ENCODE measurements at regions not wholly inside any gene's neighbourhood (a gene's known extent, or its start where the extent isn't known, plus 50 kb on each side); places are given as distances from the start of the nearest gene placed in this dataset.
"Not testable (repeated sequence)": the region's sequence is repeated elsewhere in the genome, so short reads cannot be mapped to it uniquely, and the experiment has no call there.

GRCh38 chr3:152682477-152682876, 152.5 kb upstream of the P2RY1 start:
- Mint-ChIP-seq H3K4me1 (ENCODE audit: low read depth) (no peaks in the 10 kb centered on the region), H3K27me3 (no peaks in the 10 kb centered on the region), H3K4me3 (no peak overlapping the region), H3K27ac (no peak overlapping the region), H3K36me3 (ENCODE audit: low read depth) (no peaks in the 10 kb centered on the region), H3K9me3 (no peaks in the 10 kb centered on the region)
- intact Hi-C loops (cut with micrococcal nuclease), result no loop called here
- DNase-seq (no peak), ATAC-seq (no peak)
- ChIA-PET CTCF (no interaction called here), POLR2A (no interaction called here)
- no peak for TF ChIP-seq CTCF (IDR thresholded peaks at IDR 0.05)

GRCh38 chr3:152683521-152683999, 151.4 kb upstream of the P2RY1 start:
- DNase-seq (no peak), ATAC-seq (no peak)
- Mint-ChIP-seq H3K9me3 (no peaks in the 10 kb centered on the region), H3K27ac (no peak overlapping the region), H3K36me3 (ENCODE audit: low read depth) (no peaks in the 10 kb centered on the region), H3K4me3 (no peak overlapping the region), H3K27me3 (no peaks in the 10 kb centered on the region), H3K4me1 (ENCODE audit: low read depth) (no peaks in the 10 kb centered on the region)
- no peak for TF ChIP-seq CTCF (IDR thresholded peaks at IDR 0.05)
- intact Hi-C loops (cut with micrococcal nuclease), result no loop called here
- ChIA-PET CTCF (no interaction called here), POLR2A (no interaction called here)

GRCh38 chr3:152684279-152684678, 150.7 kb upstream of the P2RY1 start:
- DNase-seq (no peak), ATAC-seq (no peak)
- TF ChIP-seq CTCF (IDR thresholded peaks at IDR 0.05), result no peak
- Mint-ChIP-seq H3K36me3 (ENCODE audit: low read depth) (no peaks in the 10 kb centered on the region), H3K27ac (no peak overlapping the region), H3K4me1 (ENCODE audit: low read depth) (no peaks in the 10 kb centered on the region), H3K4me3 (no peak overlapping the region), H3K27me3 (no peaks in the 10 kb centered on the region), H3K9me3 (no peaks in the 10 kb centered on the region)
- ChIA-PET POLR2A (no interaction called here), CTCF (interaction anchor here (1.2 kb wide), 1 partner anchor 65 kb away, joined by 3 read pairs; no protein-coding TSS in a partner anchor)
- intact Hi-C loops (cut with micrococcal nuclease), result no loop called here

GRCh38 chr3:152688313-152688712, 146.6 kb upstream of the P2RY1 start:
- no peaks in the 10 kb centered on the region for H3K36me3 Mint-ChIP-seq (ENCODE audit: low read depth)
- no peaks in the 10 kb centered on the region for H3K9me3 Mint-ChIP-seq
- no peak for ATAC-seq
- no peak for TF ChIP-seq CTCF (IDR thresholded peaks at IDR 0.05)
- POLR2A ChIA-PET, result interaction anchor here (0.9 kb wide), 1 partner anchor 10 kb away, joined by 3 read pairs; no protein-coding TSS in a partner anchor
- H3K4me1 Mint-ChIP-seq (ENCODE audit: low read depth), result no peaks in the 10 kb centered on the region
- H3K27ac Mint-ChIP-seq, result no peak overlapping the region
- intact Hi-C loops (cut with micrococcal nuclease), result no loop called here
- peaks cover 2% of the 10 kb centered on the region for H3K27me3 Mint-ChIP-seq
- DNase-seq, result no peak
- CTCF ChIA-PET, result no interaction called here
- no peak overlapping the region for H3K4me3 Mint-ChIP-seq

- CTCF ChIA-PET; H3K4me3 Mint-ChIP-seq; H3K36me3 Mint-ChIP-seq (ENCODE audit: low read depth); H3K27me3 Mint-ChIP-seq; H3K4me1 Mint-ChIP-seq (ENCODE audit: low read depth); POLR2A ChIA-PET; H3K9me3 Mint-ChIP-seq; ATAC-seq; H3K27ac Mint-ChIP-seq; DNase-seq; intact Hi-C loops (cut with micrococcal nuclease): not testable (repeated sequence)
Measured at GRCh38 chr3:152692326-152692725, 142.6 kb upstream of the P2RY1 start.

DNA sequence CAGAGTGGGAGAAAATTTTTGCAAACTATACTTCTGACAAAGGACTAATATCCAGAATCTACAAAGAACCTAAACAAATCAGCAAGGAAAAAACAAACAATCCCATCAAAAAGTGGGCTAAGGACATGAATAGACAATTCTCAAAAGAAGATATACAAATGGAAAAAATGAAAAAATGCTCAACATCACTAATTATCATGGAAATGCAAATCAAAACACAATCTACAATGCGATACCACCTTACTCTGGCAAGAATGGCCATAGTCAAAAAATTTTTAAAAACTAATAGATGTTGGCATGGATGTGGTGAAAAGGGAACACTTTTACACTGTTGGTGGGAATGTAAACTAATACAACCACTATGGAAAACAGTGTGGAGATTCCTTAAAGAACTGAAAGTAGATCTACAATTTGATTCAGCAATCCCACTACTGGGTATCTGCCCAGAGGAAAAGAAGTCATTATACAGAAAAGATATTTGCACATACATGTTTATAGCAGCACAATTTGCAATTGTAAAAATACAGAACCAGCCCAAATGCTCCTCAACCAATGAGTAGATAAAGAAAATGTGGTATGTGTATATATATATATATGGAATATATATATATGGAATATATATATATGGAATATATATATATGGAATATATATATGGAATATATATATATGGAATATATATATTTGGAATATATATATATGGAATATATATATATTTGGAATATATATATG, 141.2 kb upstream of the P2RY1 start:
- H3K36me3 Mint-ChIP-seq (ENCODE audit: low read depth); H3K9me3 Mint-ChIP-seq; DNase-seq; H3K4me3 Mint-ChIP-seq; CTCF ChIA-PET; H3K4me1 Mint-ChIP-seq (ENCODE audit: low read depth); H3K27ac Mint-ChIP-seq; ATAC-seq; intact Hi-C loops (cut with micrococcal nuclease); POLR2A ChIA-PET; H3K27me3 Mint-ChIP-seq: not testable (repeated sequence)
